Esophagus squamous epithelium (tissue), 4 donors: ENCODE measurements at regions not wholly inside any gene's neighbourhood (a gene's known extent, or its start where the extent isn't known, plus 50 kb on each side); places are given as distances from the start of the nearest gene placed in this dataset.

Experiments used
- CTCF ChIP-seq, 6 experiments: fragments of 450-650 bp in 4 of 6; fragments of 200-600 bp in 2 of 6; sonication (generic) in 2 of 6; IDR thresholded peaks; one replicate each; pipeline ENCODE4 v1.5.1; 2016 to 2019; ENCODE audit warnings: antibody characterized with exemption in 6 of 6, mild to moderate bottlenecking in 4 of 6, moderate library complexity in 4 of 6
- POLR2A ChIP-seq, 4 donors: fragments of 450-650 bp; IDR thresholded peaks; one replicate each; pipeline ENCODE4 v1.6.1; 2017; ENCODE audit warnings: antibody characterized with exemption in 4 of 4, mild to moderate bottlenecking in 4 of 4, moderate library complexity in 3 of 4

GRCh38 chr18:7172611-7173010, 55.0 kb upstream of the LAMA1 start:
- TF ChIP-seq CTCF (IDR thresholded peaks at IDR 0.05) (no peak), POLR2A (IDR thresholded peaks at IDR 0.05) (no peak)
